Endothelial cell of umbilical vein (primary cell): ENCODE measurements at regions not wholly inside any gene's neighbourhood (a gene's known extent, or its start where the extent isn't known, plus 50 kb on each side); places are given as distances from the start of the nearest gene placed in this dataset.

Experiments used
- BruUV-seq: library from RNA; stranded (reverse); fragments of 400-500 nt; replicated peaks from 2 replicates; lab custom pipeline; 2021; lab: Mats Ljungman, UMichigan
- CTCF ChIA-PET: fragments of 300-600, 350-600 bp; sonication (Branson Sonifier 250); formaldehyde crosslinking; loops from one replicate; lab custom pipeline; 2021; ENCODE audit warnings: antibody characterized with exemption, inconsistent platforms; lab: Charles Lee
- POLR2A ChIA-PET: fragments of 300-600, 350-600 bp; sonication (Branson Sonifier 250); formaldehyde crosslinking; loops from one replicate; lab custom pipeline; 2021; ENCODE audit warnings: antibody characterized with exemption, inconsistent platforms; lab: Charles Lee
- DNase-seq: peaks from one replicate; pipeline ENCODE4 v3.0.0-alpha.2; 2011; ENCODE audit warnings: low read depth, low spot score
- FAIRE-seq: peaks from 2 replicates; lab custom pipeline; 2011; peaks lifted over from hg19 to GRCh38; lab: Jason Lieb, UNC
- H2AFZ ChIP-seq: 2 replicates; pipeline ENCODE4 v1.6.0; 2012; ENCODE audit warnings: low read depth, low read length, control low read depth, inconsistent platforms
- H3K27ac ChIP-seq: 2 replicates; pipeline ENCODE4 v1.5.1; 2011; ENCODE audit warnings: low read depth, mild to moderate bottlenecking, control low read depth, low read length, moderate library complexity; ENCODE audit not compliant: insufficient read depth
- H3K27me3 ChIP-seq, 2 experiments: 2 replicates each; pipeline versions ENCODE4 v1.6.0 to v1.6.1; 2011; ENCODE audit warnings: low read length in 2 of 2, mixed read lengths in 1 of 2; ENCODE audit not compliant: control insufficient read depth in 2 of 2, insufficient read depth in 2 of 2
- H3K36me3 ChIP-seq, 2 experiments: 2 replicates in 1 of 2; 3 replicates in 1 of 2; pipeline ENCODE4 v1.5.1; 2011; ENCODE audit warnings: low read length in 2 of 2, mild to moderate bottlenecking in 1 of 2, moderate library complexity in 1 of 2; ENCODE audit not compliant: control insufficient read depth in 2 of 2, insufficient read depth in 2 of 2; ENCODE audit errors: extremely low read depth in 1 of 2
- H3K4me1 ChIP-seq: 3 replicates; pipeline ENCODE4 v1.5.1; 2011; ENCODE audit warnings: mild to moderate bottlenecking, low read length; ENCODE audit not compliant: control insufficient read depth, insufficient read depth; ENCODE audit errors: extremely low read depth
- H3K4me2 ChIP-seq: 2 replicates; pipeline ENCODE4 v1.6.1; 2011; ENCODE audit warnings: low read length, control low read depth, mixed read lengths; ENCODE audit not compliant: insufficient read depth
- H3K4me3 ChIP-seq, 3 experiments: fragments of 200-600 bp in 1 of 3; sonication (generic), shearing (Covaris generic) in 1 of 3; replicated peaks in 1 of 3; 2 replicates each; pipeline ENCODE4 v1.5.1; 2011 to 2016; ENCODE audit warnings: control low read depth in 3 of 3, low read length in 3 of 3, mild to moderate bottlenecking in 2 of 3, inconsistent platforms in 1 of 3, low read depth in 1 of 3, moderate library complexity in 1 of 3; ENCODE audit not compliant: insufficient read depth in 1 of 3
- H3K79me2 ChIP-seq: 2 replicates; pipeline ENCODE4 v1.6.0; 2012; ENCODE audit warnings: low read length, inconsistent platforms; ENCODE audit not compliant: control insufficient read depth, insufficient read depth
- H3K9ac ChIP-seq: replicated peaks from 2 replicates; pipeline ENCODE3; 2011; ENCODE audit warnings: low read length, control low read depth; ENCODE audit not compliant: insufficient read depth; ENCODE audit errors: extremely low read depth
- H3K9me1 ChIP-seq: replicated peaks from 3 replicates; pipeline ENCODE4 v1.6.0; 2011; ENCODE audit warnings: mild to moderate bottlenecking, low read length; ENCODE audit not compliant: control insufficient read depth, insufficient read depth; ENCODE audit errors: extremely low read depth
- H3K9me3 ChIP-seq: replicated peaks from 2 replicates; pipeline ENCODE4 v1.5.1; 2012; ENCODE audit warnings: low read length, inconsistent platforms; ENCODE audit not compliant: control insufficient read depth, insufficient read depth
- H4K20me1 ChIP-seq: replicated peaks from 2 replicates; pipeline ENCODE3; 2011; ENCODE audit warnings: mild to moderate bottlenecking, low read length; ENCODE audit not compliant: control insufficient read depth, insufficient read depth; ENCODE audit errors: extremely low read depth
- CTCF ChIP-seq, 2 donors: IDR thresholded peaks; 1 replicate in 1 of 2; 2 replicates in 1 of 2; pipeline ENCODE4 v1.5.1; 2011; ENCODE audit warnings: low read length in 2 of 2, mild to moderate bottlenecking in 2 of 2, moderate library complexity in 2 of 2, control low read depth in 1 of 2, inconsistent platforms in 1 of 2, low read depth in 1 of 2; ENCODE audit not compliant: insufficient read depth in 1 of 2; ENCODE audit errors: extremely low read depth in 1 of 2
- FOS ChIP-seq: IDR thresholded peaks from 2 replicates; pipeline ENCODE4 v1.6.1; 2011; ENCODE audit warnings: mild to moderate bottlenecking, low read length, moderate library complexity, borderline replicate concordance; ENCODE audit not compliant: insufficient read depth
- GATA2 ChIP-seq: IDR thresholded peaks from 2 replicates; pipeline ENCODE4 v1.7.0; 2011; ENCODE audit warnings: low read depth, mild to moderate bottlenecking, moderate library complexity, mixed read lengths, low read length; ENCODE audit not compliant: insufficient read length, insufficient read depth
- MAX ChIP-seq: IDR thresholded peaks from 2 replicates; pipeline ENCODE4 v1.6.1; 2011; ENCODE audit not compliant: insufficient read depth, insufficient read length
- POLR2AphosphoS5 ChIP-seq: IDR thresholded peaks from 2 replicates; pipeline ENCODE4 v1.6.1; 2012; ENCODE audit warnings: low read depth, mild to moderate bottlenecking, control low read depth, low read length, moderate library complexity; ENCODE audit not compliant: insufficient read depth
- dilution Hi-C: fragments of 300-500 bp; cut with MboI; formaldehyde crosslinking; loops from one replicate; pipeline ENCODE4 v1.15.0; 2019; ENCODE audit warnings: low sequenced_read_pairs; ENCODE audit not compliant: extremely low pct_ligation_motif_present
- intact Hi-C: fragments of 100-400 bp; cut with micrococcal nuclease; formaldehyde crosslinking; loops from one replicate; pipeline ENCODE4 v1.10.0; 2022

- dilution Hi-C loops, result no loop called here
- CTCF ChIA-PET, result no interaction called here
These were observed 356.4 kb upstream of the TSHZ3 start for GRCh38 chr19:31705656-31706055.

More at GRCh38 chr19:31705656-31706055, 356.4 kb upstream of the TSHZ3 start:
- intact Hi-C loops, result no loop called here
- DNase-seq, result no peak
- Histone ChIP-seq H3K9ac (no peak overlapping the region), H3K4me1 (no peaks in the 10 kb centered on the region), H3K27me3 (no peaks in the 10 kb centered on the region), H3K4me2 (no peak overlapping the region), H3K79me2 (no peaks in the 10 kb centered on the region), H3K4me3 (no peak overlapping the region), H3K9me3 (peaks cover 2% of the 10 kb centered on the region), H3K9me1 (no peaks in the 10 kb centered on the region), H3K36me3 (no peaks in the 10 kb centered on the region), H4K20me1 (no peaks in the 10 kb centered on the region), H3K27ac (no peak overlapping the region), H2AFZ (no peak overlapping the region)
- TF ChIP-seq MAX (no peak), CTCF (IDR thresholded peaks at IDR 0.05; ENCODE audit: extremely low read depth in 1 of 2, insufficient read depth in 1 of 2, low read depth in 1 of 2, low read length in 2 of 2) (no peak), POLR2AphosphoS5 (no peak), GATA2 (no peak), FOS (no peak)
- POLR2A ChIA-PET, result no interaction called here
- FAIRE-seq, result no peak
- no TSS peak for BruUV-seq
